D721Med (cell line): ENCODE measurements at regions not wholly inside any gene's neighbourhood (a gene's known extent, or its start where the extent isn't known, plus 50 kb on each side); places are given as distances from the start of the nearest gene placed in this dataset.

Source experiments
- DNase-seq: peaks from one replicate; pipeline ENCODE4 v3.0.0; 2011; ENCODE audit warnings: low spot score; ENCODE audit not compliant: insufficient read length
- FAIRE-seq: peaks from 2 replicates; lab custom pipeline; 2011; peaks lifted over from hg19 to GRCh38; lab: Jason Lieb, UNC
- TF ChIP-seq, protein P1 (sequence below): IDR thresholded peaks from 2 replicates; pipeline ENCODE4 v1.5.1; 2012; ENCODE audit warnings: mild to moderate bottlenecking, control low read depth; ENCODE audit not compliant: insufficient read depth; ENCODE audit errors: missing control alignments

GRCh38 chr12:77324416-77324762, 259.0 kb upstream of the E2F7 start:
- DNase-seq (no peak), FAIRE-seq (no peak)
- TF ChIP-seq, protein P1, sequence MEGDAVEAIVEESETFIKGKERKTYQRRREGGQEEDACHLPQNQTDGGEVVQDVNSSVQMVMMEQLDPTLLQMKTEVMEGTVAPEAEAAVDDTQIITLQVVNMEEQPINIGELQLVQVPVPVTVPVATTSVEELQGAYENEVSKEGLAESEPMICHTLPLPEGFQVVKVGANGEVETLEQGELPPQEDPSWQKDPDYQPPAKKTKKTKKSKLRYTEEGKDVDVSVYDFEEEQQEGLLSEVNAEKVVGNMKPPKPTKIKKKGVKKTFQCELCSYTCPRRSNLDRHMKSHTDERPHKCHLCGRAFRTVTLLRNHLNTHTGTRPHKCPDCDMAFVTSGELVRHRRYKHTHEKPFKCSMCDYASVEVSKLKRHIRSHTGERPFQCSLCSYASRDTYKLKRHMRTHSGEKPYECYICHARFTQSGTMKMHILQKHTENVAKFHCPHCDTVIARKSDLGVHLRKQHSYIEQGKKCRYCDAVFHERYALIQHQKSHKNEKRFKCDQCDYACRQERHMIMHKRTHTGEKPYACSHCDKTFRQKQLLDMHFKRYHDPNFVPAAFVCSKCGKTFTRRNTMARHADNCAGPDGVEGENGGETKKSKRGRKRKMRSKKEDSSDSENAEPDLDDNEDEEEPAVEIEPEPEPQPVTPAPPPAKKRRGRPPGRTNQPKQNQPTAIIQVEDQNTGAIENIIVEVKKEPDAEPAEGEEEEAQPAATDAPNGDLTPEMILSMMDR = no peak

- TF ChIP-seq, protein P1 = no peak
- FAIRE-seq (no peak), DNase-seq (no peak)
These were observed 258.5 kb upstream of the E2F7 start for GRCh38 chr12:77323788-77324415.

DNA sequence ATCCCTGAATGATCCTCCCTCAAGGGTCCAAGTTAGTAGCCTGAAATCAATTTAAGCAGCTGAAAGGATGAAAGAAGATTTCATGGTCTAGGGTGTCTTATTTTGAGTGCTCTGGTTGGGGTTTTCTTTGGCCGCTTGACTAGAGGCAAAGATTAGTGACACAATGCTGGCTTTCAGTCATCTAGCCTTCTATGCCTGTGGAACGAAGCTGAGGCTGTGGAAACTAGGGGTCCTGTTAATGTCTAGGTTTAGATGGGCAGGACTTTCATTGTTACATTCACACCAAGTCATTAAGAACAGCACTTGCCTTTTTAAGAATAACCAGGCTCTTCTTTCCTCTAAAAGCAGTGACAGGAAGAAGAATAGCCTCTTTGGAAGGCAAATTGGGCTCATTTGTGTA, 253.8 kb upstream of the E2F7 start:
- FAIRE-seq = no peak
- TF ChIP-seq, protein P1 = no peak
- DNase-seq = no peak

DNA sequence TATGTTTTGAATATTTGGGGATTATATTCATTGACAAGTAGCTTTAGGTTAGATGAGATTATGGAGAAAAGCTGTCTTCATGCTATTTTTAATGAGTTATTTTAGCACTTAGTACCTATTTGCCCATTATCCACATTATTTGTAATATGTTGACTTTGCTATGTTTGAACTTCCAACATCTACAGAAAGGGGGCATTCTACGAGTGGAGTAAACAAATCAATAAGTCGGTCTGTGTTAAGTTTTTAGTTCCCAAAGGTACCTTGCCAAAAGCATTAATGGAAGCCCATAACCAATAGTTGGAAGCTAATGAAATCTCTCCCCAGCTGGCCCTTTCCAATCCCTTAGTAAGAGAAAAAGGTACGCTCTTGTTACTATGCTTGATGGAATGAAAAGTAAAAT, 250.0 kb upstream of the E2F7 start:
- no peak for DNase-seq
- TF ChIP-seq, protein P1 = no peak
- no peak for FAIRE-seq

DNA sequence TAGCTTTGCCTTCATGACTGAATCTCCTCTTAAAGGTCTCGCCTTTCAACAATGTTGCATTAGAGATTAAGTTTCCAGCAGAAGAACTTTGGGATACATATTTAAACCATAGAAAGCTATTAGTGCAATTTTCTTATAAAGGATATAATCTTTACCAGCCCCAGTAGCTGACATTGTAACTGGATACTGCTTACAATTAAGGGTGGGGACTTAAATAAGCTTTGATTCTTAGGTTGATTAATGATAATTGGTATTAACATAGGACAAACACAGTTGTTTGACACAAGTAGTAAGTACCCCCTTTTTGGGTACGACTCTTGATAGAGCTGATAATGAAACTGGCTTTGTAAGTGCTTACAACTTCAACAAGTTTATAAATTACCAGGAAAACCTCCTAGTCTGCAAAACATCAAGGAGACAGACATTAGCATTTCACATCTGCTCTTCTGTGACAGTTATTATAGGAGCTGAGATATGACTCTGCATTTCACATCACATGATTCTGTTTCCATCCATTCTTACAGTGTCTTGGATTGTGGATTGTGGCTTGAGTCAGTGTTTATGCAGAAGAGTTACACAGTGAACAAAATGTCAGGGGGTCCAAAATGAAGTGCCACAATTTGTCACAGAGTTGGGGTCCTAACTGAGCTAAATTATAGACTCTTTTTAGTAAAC, 249.1 kb upstream of the E2F7 start:
- FAIRE-seq (no peak), DNase-seq (no peak)
- TF ChIP-seq, protein P1 = no peak

GRCh38 chr12:77308056-77308455, 242.7 kb upstream of the E2F7 start:
- FAIRE-seq = no peak
- no peak for DNase-seq
- TF ChIP-seq, protein P1 = no peak

- TF ChIP-seq, protein P1 = no peak
These were observed 235.4 kb upstream of the E2F7 start for GRCh38 chr12:77300811-77301210.

More at GRCh38 chr12:77300811-77301210, 235.4 kb upstream of the E2F7 start:
- no peak for DNase-seq
- FAIRE-seq = no peak
